GM19463 (cell line): ENCODE measurements at regions not wholly inside any gene's neighbourhood (a gene's known extent, or its start where the extent isn't known, plus 50 kb on each side); places are given as distances from the start of the nearest gene placed in this dataset.
"Not testable (repeated sequence)": the region's sequence is repeated elsewhere in the genome, so short reads cannot be mapped to it uniquely, and the experiment has no call there.

ENCODE experiments used
- ATAC-seq: cut with Tn5 transposase; IDR thresholded peaks from one replicate; pipeline ENCODE4 v1.9.1; 2021; ENCODE audit warnings: mild to moderate bottlenecking, moderate library complexity; ENCODE audit not compliant: unreplicated experiment

- ATAC-seq, result no peak
Observed at GRCh38 chr6:128599036-128599435, 78.6 kb upstream of the PTPRK start.

GRCh38 chr6:128598571-128598970 is 78.2 kb upstream of the PTPRK start:
- ATAC-seq, result no peak

- no peak for ATAC-seq
Observed at GRCh38 chr6:128597956-128598355, 77.6 kb upstream of the PTPRK start.

- ATAC-seq, result no peak
Observed at GRCh38 chr6:128597004-128597403, 76.6 kb upstream of the PTPRK start.

- ATAC-seq, result no peak
Observed at GRCh38 chr6:128595544-128595943, 75.1 kb upstream of the PTPRK start.

GRCh38 chr6:128586095-128586494 is 65.7 kb upstream of the PTPRK start:
- ATAC-seq, result no peak

- ATAC-seq, result no peak
Observed at GRCh38 chr6:128580224-128581110, 60.1 kb upstream of the PTPRK start.

- not testable (repeated sequence) for ATAC-seq
Observed at GRCh38 chr6:128575254-128575653, 54.9 kb upstream of the PTPRK start.

- peak; percentile 83 for ATAC-seq
Observed at GRCh38 chr6:128574402-128574801, 54.0 kb upstream of the PTPRK start.

GRCh38 chr6:128573036-128573435 is 52.6 kb upstream of the PTPRK start:
- ATAC-seq, result no peak

GRCh38 chr6:128572294-128572693 is 51.9 kb upstream of the PTPRK start:
- ATAC-seq, result no peak

- ATAC-seq, result no peak
Observed at GRCh38 chr6:128570680-128571063, 50.3 kb upstream of the PTPRK start.

- ATAC-seq, result no peak
Observed at GRCh38 chr6:128569732-128570679, 49.6 kb upstream of the PTPRK start.
